DOHH2 (cell line): ENCODE measurements at regions not wholly inside any gene's neighbourhood (a gene's known extent, or its start where the extent isn't known, plus 50 kb on each side); places are given as distances from the start of the nearest gene placed in this dataset.

ENCODE experiments used
- H3F3A ChIP-seq: fragments of 200-600 bp; sonication (generic), shearing (Covaris generic); 2 replicates; pipeline ENCODE4 v1.6.0; 2016; ENCODE audit warnings: antibody characterized with exemption, mild to moderate bottlenecking; ENCODE audit not compliant: control insufficient read depth, insufficient read depth
- H3K27ac ChIP-seq: fragments of 200-600 bp; sonication (generic); 2 replicates; pipeline ENCODE4 v1.5.1; 2014; ENCODE audit warnings: low read depth, mild to moderate bottlenecking, low read length, moderate library complexity
- H3K27me3 ChIP-seq: fragments of 200-600 bp; sonication (generic); 2 replicates; pipeline ENCODE4 v1.6.1; 2014; ENCODE audit warnings: mild to moderate bottlenecking, low read length, mixed read lengths; ENCODE audit not compliant: control insufficient read depth
- H3K36me3 ChIP-seq: fragments of 200-600 bp; sonication (generic); 2 replicates; pipeline ENCODE4 v1.6.1; 2014; ENCODE audit warnings: mild to moderate bottlenecking, low read length, moderate library complexity, mixed read lengths; ENCODE audit not compliant: control insufficient read depth
- H3K4me1 ChIP-seq: fragments of 200-600 bp; sonication (generic); 2 replicates; pipeline ENCODE4 v1.6.1; 2014; ENCODE audit warnings: mild to moderate bottlenecking, low read length, mixed read lengths; ENCODE audit not compliant: control insufficient read depth
- H3K4me2 ChIP-seq: fragments of 200-600 bp; sonication (generic); 2 replicates; pipeline ENCODE4 v1.6.0; 2014; ENCODE audit warnings: mild to moderate bottlenecking, low read length, moderate library complexity
- H3K4me3 ChIP-seq: fragments of 200-600 bp; sonication (generic); 2 replicates; pipeline ENCODE4 v1.5.1; 2014; ENCODE audit warnings: mild to moderate bottlenecking, low read length, mixed read lengths
- H3K79me2 ChIP-seq: fragments of 200-600 bp; sonication (generic); 2 replicates; pipeline ENCODE4 v1.6.1; 2014; ENCODE audit warnings: mild to moderate bottlenecking, low read length, mixed read lengths; ENCODE audit not compliant: control insufficient read depth
- H3K9me2 ChIP-seq: fragments of 200-600 bp; sonication (generic); replicated peaks from 2 replicates; pipeline ENCODE4 v1.6.1; 2014; ENCODE audit warnings: mild to moderate bottlenecking, low read length, mixed read lengths; ENCODE audit not compliant: control insufficient read depth
- H3K9me3 ChIP-seq: fragments of 200-600 bp; sonication (generic); 2 replicates; pipeline ENCODE4 v1.6.1; 2014; ENCODE audit warnings: antibody characterized with exemption, low read length, mixed read lengths; ENCODE audit not compliant: control insufficient read depth, insufficient read depth
- H4K20me1 ChIP-seq: fragments of 200-600 bp; sonication (generic); 2 replicates; pipeline ENCODE4 v1.6.0; 2014; ENCODE audit warnings: low read depth, mild to moderate bottlenecking, antibody characterized with exemption, low read length, moderate library complexity; ENCODE audit not compliant: control insufficient read depth, insufficient read depth
- CTCF ChIP-seq: fragments of 200-600 bp; sonication (generic); IDR thresholded peaks from one replicate; pipeline ENCODE4 v1.5.1; 2014; ENCODE audit warnings: antibody characterized with exemption, mild to moderate bottlenecking, low read depth, low read length; ENCODE audit not compliant: poor library complexity, severe bottlenecking
- EZH2phosphoT487 ChIP-seq: fragments of 200-600 bp; sonication (generic); IDR thresholded peaks from 2 replicates; pipeline ENCODE4 v1.6.1; 2017; ENCODE audit warnings: borderline replicate concordance, mild to moderate bottlenecking, antibody characterized with exemption, low read length, moderate library complexity, mixed read lengths

- no peaks in the 10 kb centered on the region for H3K9me3 ChIP-seq
- no peak overlapping the region for H3K4me3 ChIP-seq
- no peaks in the 10 kb centered on the region for H4K20me1 ChIP-seq
- no peaks in the 10 kb centered on the region for H3K36me3 ChIP-seq
- H3K27ac ChIP-seq = no peak overlapping the region
- TF ChIP-seq EZH2phosphoT487 (no peak), CTCF (no peak)
- H3F3A ChIP-seq = no peaks in the 10 kb centered on the region
- no peaks in the 10 kb centered on the region for H3K27me3 ChIP-seq
- H3K4me1 ChIP-seq = no peaks in the 10 kb centered on the region
- H3K79me2 ChIP-seq = no peaks in the 10 kb centered on the region
- no peaks in the 10 kb centered on the region for H3K9me2 ChIP-seq
- no peak overlapping the region for H3K4me2 ChIP-seq
Observed at GRCh38 chr9:106084702-106085101, 390.4 kb downstream of the TMEM38B start.

GRCh38 chr9:106085479-106085878 lies 391.1 kb downstream of the TMEM38B start:
- Histone ChIP-seq H3K9me2 (no peaks in the 10 kb centered on the region), H3K4me2 (no peak overlapping the region), H3F3A (no peaks in the 10 kb centered on the region), H3K4me3 (no peak overlapping the region), H3K27ac (no peak overlapping the region), H3K27me3 (no peaks in the 10 kb centered on the region), H3K79me2 (no peaks in the 10 kb centered on the region), H3K9me3 (no peaks in the 10 kb centered on the region), H4K20me1 (no peaks in the 10 kb centered on the region), H3K36me3 (no peaks in the 10 kb centered on the region), H3K4me1 (no peaks in the 10 kb centered on the region)
- TF ChIP-seq EZH2phosphoT487 = no peak
- TF ChIP-seq CTCF = no peak

- H3K9me3 ChIP-seq = no peaks in the 10 kb centered on the region
- H3F3A ChIP-seq = no peaks in the 10 kb centered on the region
- TF ChIP-seq EZH2phosphoT487 (no peak), CTCF (no peak)
- H3K79me2 ChIP-seq = no peaks in the 10 kb centered on the region
- H3K27ac ChIP-seq = no peak overlapping the region
- H3K4me3 ChIP-seq = no peak overlapping the region
- no peaks in the 10 kb centered on the region for H3K4me1 ChIP-seq
- H3K36me3 ChIP-seq = no peaks in the 10 kb centered on the region
- H3K27me3 ChIP-seq = no peaks in the 10 kb centered on the region
- H3K9me2 ChIP-seq = no peaks in the 10 kb centered on the region
- no peaks in the 10 kb centered on the region for H4K20me1 ChIP-seq
- no peak overlapping the region for H3K4me2 ChIP-seq
Observed at GRCh38 chr9:106092083-106092482, 397.7 kb downstream of the TMEM38B start.

- Histone ChIP-seq H3F3A (no peaks in the 10 kb centered on the region), H3K4me1 (no peaks in the 10 kb centered on the region), H4K20me1 (no peaks in the 10 kb centered on the region), H3K27me3 (no peaks in the 10 kb centered on the region), H3K36me3 (no peaks in the 10 kb centered on the region), H3K4me3 (no peak overlapping the region), H3K9me2 (no peaks in the 10 kb centered on the region), H3K79me2 (no peaks in the 10 kb centered on the region), H3K27ac (no peak overlapping the region), H3K9me3 (no peaks in the 10 kb centered on the region), H3K4me2 (no peak overlapping the region)
- no peak for TF ChIP-seq CTCF
Observed at GRCh38 chr9:106102821-106103220, 408.5 kb downstream of the TMEM38B start.
